ENCODE measurements at regions not wholly inside any gene's neighbourhood (a gene's known extent, or its start where the extent isn't known, plus 50 kb on each side); places are given as distances from the start of the nearest gene placed in this dataset.

GRCh38 chr6:9937031-9937763 lies 477.7 kb downstream of the TFAP2A start:
- Mint-ChIP-seq H3K27ac (no peak overlapping the region), H3K27me3 (ENCODE audit: low read depth in 2 of 2) (no peaks in the 10 kb centered on the region), H3K4me1 (no peaks in the 10 kb centered on the region), H3K4me3 (no peak overlapping the region), H3K36me3 (no peaks in the 10 kb centered on the region), H3K9me3 (peaks cover 2 to 5% of the 10 kb centered on the region in 2 donors)
- no peak for DNase-seq
- Histone ChIP-seq H3K4me3 (ENCODE audit: low read length) (no peak overlapping the region), H3K36me3 (ENCODE audit: control insufficient read depth, insufficient read depth, low read length) (no peaks in the 10 kb centered on the region), H3K27ac (ENCODE audit: low read length) (no peak overlapping the region), H3K27me3 (ENCODE audit: control insufficient read depth, insufficient read depth, low read length) (no peaks in the 10 kb centered on the region), H3K9me3 (ENCODE audit: control insufficient read depth, insufficient read depth, low read length) (no peaks in the 10 kb centered on the region), H3K4me1 (ENCODE audit: control insufficient read depth, insufficient read depth, low read length) (no peaks in the 10 kb centered on the region)
- no peak for ATAC-seq
- WGBS (ENCODE audit: insufficient coverage) = 86% methylated on average over 13 of the region's 13 CpGs
- TF ChIP-seq, protein P1, sequence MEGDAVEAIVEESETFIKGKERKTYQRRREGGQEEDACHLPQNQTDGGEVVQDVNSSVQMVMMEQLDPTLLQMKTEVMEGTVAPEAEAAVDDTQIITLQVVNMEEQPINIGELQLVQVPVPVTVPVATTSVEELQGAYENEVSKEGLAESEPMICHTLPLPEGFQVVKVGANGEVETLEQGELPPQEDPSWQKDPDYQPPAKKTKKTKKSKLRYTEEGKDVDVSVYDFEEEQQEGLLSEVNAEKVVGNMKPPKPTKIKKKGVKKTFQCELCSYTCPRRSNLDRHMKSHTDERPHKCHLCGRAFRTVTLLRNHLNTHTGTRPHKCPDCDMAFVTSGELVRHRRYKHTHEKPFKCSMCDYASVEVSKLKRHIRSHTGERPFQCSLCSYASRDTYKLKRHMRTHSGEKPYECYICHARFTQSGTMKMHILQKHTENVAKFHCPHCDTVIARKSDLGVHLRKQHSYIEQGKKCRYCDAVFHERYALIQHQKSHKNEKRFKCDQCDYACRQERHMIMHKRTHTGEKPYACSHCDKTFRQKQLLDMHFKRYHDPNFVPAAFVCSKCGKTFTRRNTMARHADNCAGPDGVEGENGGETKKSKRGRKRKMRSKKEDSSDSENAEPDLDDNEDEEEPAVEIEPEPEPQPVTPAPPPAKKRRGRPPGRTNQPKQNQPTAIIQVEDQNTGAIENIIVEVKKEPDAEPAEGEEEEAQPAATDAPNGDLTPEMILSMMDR (IDR thresholded peaks at IDR 0.05) = no peak
- intact Hi-C loops (cut with micrococcal nuclease) = no loop called here

DNA sequence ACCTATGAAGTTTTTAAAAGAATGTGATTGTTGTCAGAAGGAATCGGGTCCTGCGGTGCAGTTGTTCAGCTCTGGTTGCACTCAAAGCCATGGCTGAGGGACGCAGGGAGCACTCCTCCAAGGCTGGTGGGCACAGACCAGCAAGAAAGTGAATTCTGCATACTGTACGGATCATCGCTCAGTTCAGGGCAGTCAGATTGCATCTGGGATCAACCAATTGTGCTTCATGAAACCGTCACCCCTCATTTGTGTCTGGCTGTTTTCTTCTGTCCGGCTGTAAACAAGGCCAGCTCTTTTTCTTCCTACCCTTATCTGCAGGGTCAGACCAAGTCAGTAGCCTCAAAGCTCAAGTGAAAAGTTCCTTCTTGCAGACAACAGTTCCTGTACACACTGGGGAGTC lies 478.3 kb downstream of the TFAP2A start:
- WGBS (ENCODE audit: insufficient coverage) = 78% methylated on average over 7 of the region's 7 CpGs
- H3K27me3 ChIP-seq (ENCODE audit: control insufficient read depth, insufficient read depth, low read length) = no peaks in the 10 kb centered on the region
- Mint-ChIP-seq H3K9me3 (peaks cover under 1 to 4% of the 10 kb centered on the region in 2 donors), H3K27me3 (ENCODE audit: low read depth in 2 of 2) (no peaks in the 10 kb centered on the region), H3K36me3 (no peaks in the 10 kb centered on the region), H3K4me3 (no peak overlapping the region), H3K4me1 (no peaks in the 10 kb centered on the region), H3K27ac (no peak overlapping the region)
- intact Hi-C loops (cut with micrococcal nuclease) = no loop called here
- TF ChIP-seq, protein P1 (IDR thresholded peaks at IDR 0.05) = no peak
- no peaks in the 10 kb centered on the region for H3K4me1 ChIP-seq (ENCODE audit: control insufficient read depth, insufficient read depth, low read length)
- H3K36me3 ChIP-seq (ENCODE audit: control insufficient read depth, insufficient read depth, low read length) = no peaks in the 10 kb centered on the region
- H3K4me3 ChIP-seq (ENCODE audit: low read length) = no peak overlapping the region
- no peak for ATAC-seq
- no peaks in the 10 kb centered on the region for H3K9me3 ChIP-seq (ENCODE audit: control insufficient read depth, insufficient read depth, low read length)
- DNase-seq = no peak
- H3K27ac ChIP-seq (ENCODE audit: low read length) = no peak overlapping the region

DNA sequence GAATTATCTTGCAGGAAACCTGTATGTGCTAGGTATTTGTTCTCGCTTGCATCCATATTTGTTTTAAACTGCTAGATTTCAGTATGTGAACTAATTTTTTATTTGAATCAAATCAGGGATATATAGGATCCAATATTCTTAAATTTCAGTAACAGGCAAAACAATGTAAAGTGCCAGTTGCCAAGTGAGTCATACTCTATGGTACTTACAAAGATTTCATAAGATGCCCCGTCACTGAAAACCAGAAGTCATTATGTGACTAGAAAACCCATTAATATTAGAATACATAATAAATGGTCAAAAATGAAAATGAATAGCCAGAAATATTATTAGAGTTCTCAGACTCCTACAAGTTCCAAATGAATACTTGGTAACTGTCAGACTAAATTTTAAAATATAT lies 481.2 kb downstream of the TFAP2A start:
- Mint-ChIP-seq H3K9me3 (peaks cover 0 to 7% of the 10 kb centered on the region in 2 donors), H3K27me3 (ENCODE audit: low read depth in 2 of 2) (no peaks in the 10 kb centered on the region), H3K36me3 (no peaks in the 10 kb centered on the region), H3K4me1 (no peaks in the 10 kb centered on the region), H3K27ac (no peak overlapping the region), H3K4me3 (no peak overlapping the region)
- DNase-seq = no peak
- intact Hi-C loops (cut with micrococcal nuclease) = no loop called here
- Histone ChIP-seq H3K36me3 (ENCODE audit: control insufficient read depth, insufficient read depth, low read length) (no peaks in the 10 kb centered on the region), H3K4me1 (ENCODE audit: control insufficient read depth, insufficient read depth, low read length) (no peaks in the 10 kb centered on the region), H3K9me3 (ENCODE audit: control insufficient read depth, insufficient read depth, low read length) (no peaks in the 10 kb centered on the region), H3K27ac (ENCODE audit: low read length) (no peak overlapping the region), H3K4me3 (ENCODE audit: low read length) (no peak overlapping the region), H3K27me3 (ENCODE audit: control insufficient read depth, insufficient read depth, low read length) (no peaks in the 10 kb centered on the region)
- ATAC-seq = no peak
- 100% methylated on average over 1 of the region's 2 CpGs for WGBS (ENCODE audit: insufficient coverage)
- TF ChIP-seq, protein P1 (IDR thresholded peaks at IDR 0.05) = no peak

DNA sequence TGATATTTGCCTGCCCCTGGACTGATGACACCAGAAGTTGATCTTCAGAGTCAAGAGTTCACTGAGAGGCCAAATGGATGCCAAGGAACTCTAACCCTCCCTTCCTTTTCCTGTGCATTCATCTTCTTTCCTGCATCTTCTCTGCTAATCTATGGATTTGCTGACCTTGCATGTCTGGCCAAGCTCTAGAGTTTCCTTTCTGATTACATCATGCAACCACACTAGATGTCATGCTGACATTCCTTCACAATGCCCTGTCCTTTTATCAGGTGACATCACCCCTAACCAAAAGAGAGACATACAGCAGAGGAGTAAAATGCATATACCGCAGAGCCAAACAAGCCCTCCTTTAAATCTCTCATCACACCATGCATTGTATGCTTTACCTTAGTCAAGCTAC lies 487.6 kb downstream of the TFAP2A start:
- intact Hi-C loops (cut with micrococcal nuclease) = no loop called here
- WGBS (ENCODE audit: insufficient coverage) = 100% methylated on average over 1 of the region's 1 CpG

More for the DNA sequence above, 487.6 kb downstream of the TFAP2A start:
- H3K36me3 Mint-ChIP-seq = no peaks in the 10 kb centered on the region
- Histone ChIP-seq H3K36me3 (ENCODE audit: control insufficient read depth, insufficient read depth, low read length) (no peaks in the 10 kb centered on the region), H3K27me3 (ENCODE audit: control insufficient read depth, insufficient read depth, low read length) (no peaks in the 10 kb centered on the region), H3K4me3 (ENCODE audit: low read length) (no peak overlapping the region), H3K4me1 (ENCODE audit: control insufficient read depth, insufficient read depth, low read length) (no peaks in the 10 kb centered on the region), H3K9me3 (ENCODE audit: control insufficient read depth, insufficient read depth, low read length) (peaks cover 4% of the 10 kb centered on the region), H3K27ac (ENCODE audit: low read length) (no peak overlapping the region)
- TF ChIP-seq, protein P1 (IDR thresholded peaks at IDR 0.05) = no peak
- DNase-seq (no peak), ATAC-seq (no peak)
- H3K4me3 Mint-ChIP-seq = no peak overlapping the region
- H3K4me1 Mint-ChIP-seq = no peaks in the 10 kb centered on the region
- no peaks in the 10 kb centered on the region for H3K27me3 Mint-ChIP-seq (ENCODE audit: low read depth in 2 of 2)
- H3K27ac Mint-ChIP-seq = no peak overlapping the region
- peaks cover 3 to 16% of the 10 kb centered on the region in 2 donors for H3K9me3 Mint-ChIP-seq

Data from natural killer cell (primary cell).